ENCODE measurements at regions not wholly inside any gene's neighbourhood (a gene's known extent, or its start where the extent isn't known, plus 50 kb on each side); places are given as distances from the start of the nearest gene placed in this dataset.

GRCh38 chr20:60116128-60116909, 158.1 kb downstream of the CDH26 start:
- TF ChIP-seq POLR2AphosphoS5 (IDR thresholded peaks at IDR 0.05; ENCODE audit: low read depth, low read length) (no peak), FOXP2 (optimal IDR thresholded peaks at IDR 0.05; ENCODE audit: borderline replicate concordance, extremely low read depth, extremely low read length, insufficient read depth) (no peak), SIN3A (IDR thresholded peaks at IDR 0.05; ENCODE audit: borderline replicate concordance, insufficient read depth, low read length) (no peak), REST (IDR thresholded peaks at IDR 0.05; ENCODE audit: insufficient read depth in 1 of 2, low read depth in 2 of 2, low read length in 2 of 2) (no peak), TAF1 (IDR thresholded peaks at IDR 0.05; ENCODE audit: borderline replicate concordance, insufficient read depth, low read length) (no peak)

GRCh38 chr20:60117065-60117464, 158.8 kb downstream of the CDH26 start:
- TF ChIP-seq TAF1 (IDR thresholded peaks at IDR 0.05; ENCODE audit: borderline replicate concordance, insufficient read depth, low read length) (no peak), SIN3A (IDR thresholded peaks at IDR 0.05; ENCODE audit: borderline replicate concordance, insufficient read depth, low read length) (no peak), REST (IDR thresholded peaks at IDR 0.05; ENCODE audit: insufficient read depth in 1 of 2, low read depth in 2 of 2, low read length in 2 of 2) (no peak), FOXP2 (optimal IDR thresholded peaks at IDR 0.05; ENCODE audit: borderline replicate concordance, extremely low read depth, extremely low read length, insufficient read depth) (no peak), POLR2AphosphoS5 (IDR thresholded peaks at IDR 0.05; ENCODE audit: low read depth, low read length) (no peak)

GRCh38 chr20:60121903-60122302, 163.7 kb downstream of the CDH26 start:
- no peak for TF ChIP-seq FOXP2 (optimal IDR thresholded peaks at IDR 0.05; ENCODE audit: borderline replicate concordance, extremely low read depth, extremely low read length, insufficient read depth)
- no peak for TF ChIP-seq POLR2AphosphoS5 (IDR thresholded peaks at IDR 0.05; ENCODE audit: low read depth, low read length)
- no peak for TF ChIP-seq REST (IDR thresholded peaks at IDR 0.05; ENCODE audit: insufficient read depth in 1 of 2, low read depth in 2 of 2, low read length in 2 of 2)
- no peak for TF ChIP-seq SIN3A (IDR thresholded peaks at IDR 0.05; ENCODE audit: borderline replicate concordance, insufficient read depth, low read length)
- TF ChIP-seq TAF1 (IDR thresholded peaks at IDR 0.05; ENCODE audit: borderline replicate concordance, insufficient read depth, low read length) = no peak

- TF ChIP-seq SIN3A (IDR thresholded peaks at IDR 0.05; ENCODE audit: borderline replicate concordance, insufficient read depth, low read length) (no peak), TAF1 (IDR thresholded peaks at IDR 0.05; ENCODE audit: borderline replicate concordance, insufficient read depth, low read length) (no peak), POLR2AphosphoS5 (IDR thresholded peaks at IDR 0.05; ENCODE audit: low read depth, low read length) (no peak), REST (IDR thresholded peaks at IDR 0.05; ENCODE audit: insufficient read depth in 1 of 2, low read depth in 2 of 2, low read length in 2 of 2) (no peak), FOXP2 (optimal IDR thresholded peaks at IDR 0.05; ENCODE audit: borderline replicate concordance, extremely low read depth, extremely low read length, insufficient read depth) (no peak)
These were observed 164.4 kb downstream of the CDH26 start for GRCh38 chr20:60122671-60123070.

All from PFSK-1 (cell line).